ENCODE measurements at regions not wholly inside any gene's neighbourhood (a gene's known extent, or its start where the extent isn't known, plus 50 kb on each side); places are given as distances from the start of the nearest gene placed in this dataset.
A peak's percentile ranks its signal among the peaks of the same experiment; 100 is the strongest.

DNA sequence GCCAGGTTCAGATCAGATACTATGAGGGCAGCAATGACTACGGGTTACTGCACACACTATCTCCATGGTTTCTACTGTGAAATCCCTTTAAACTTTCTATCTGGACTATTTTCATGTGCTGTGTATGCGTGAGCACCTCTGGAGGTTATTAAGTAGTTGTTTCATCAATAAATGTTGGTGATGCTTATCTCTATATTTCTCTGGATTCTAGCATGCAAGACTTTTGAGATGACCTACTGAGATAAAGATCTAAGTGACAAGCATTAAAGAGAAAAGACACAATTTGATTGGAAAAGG is 194.0 kb downstream of the NRIP1 start:
- no peak for DNase-seq (ENCODE audit: extremely low read depth, low read depth)

DNA sequence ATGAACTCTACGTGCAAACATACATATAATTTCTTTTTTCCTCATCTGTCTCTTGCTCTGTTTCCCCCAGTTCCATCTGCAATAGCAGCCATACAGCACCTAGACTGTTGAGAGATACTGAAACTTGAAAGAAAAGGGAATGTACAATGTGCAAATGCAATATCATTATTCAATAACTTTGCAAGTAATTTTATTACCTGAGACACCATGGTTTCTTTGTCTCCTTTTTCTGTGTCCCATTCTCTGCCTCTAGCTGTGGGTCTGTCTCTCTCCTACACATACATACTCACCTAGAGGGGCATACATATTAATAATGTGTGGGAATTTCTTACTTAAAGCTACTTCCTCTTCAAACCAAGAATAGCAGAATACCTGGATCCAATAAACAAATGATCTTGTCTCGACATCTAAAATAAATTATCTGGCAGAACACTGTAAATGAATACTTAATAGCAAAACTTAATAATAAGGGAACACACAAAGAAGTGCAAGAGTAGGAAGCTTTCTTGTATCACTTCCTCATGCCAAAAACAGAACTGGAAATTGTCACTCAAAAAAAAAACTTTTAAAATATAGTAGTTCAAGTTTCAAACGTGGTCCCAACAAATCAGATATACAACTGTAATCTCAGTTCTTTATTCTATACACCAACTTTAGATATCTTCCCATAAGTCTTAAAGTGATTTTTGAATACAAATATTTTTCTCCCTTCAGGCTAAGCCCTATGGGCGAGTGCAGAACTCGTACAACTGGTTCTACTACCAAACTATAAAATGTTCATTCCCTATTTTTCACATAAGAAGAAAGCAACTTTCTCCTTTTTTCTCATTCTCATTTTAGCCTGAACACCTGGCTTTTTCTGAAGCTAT is 194.6 kb downstream of the NRIP1 start:
- DNase-seq (ENCODE audit: extremely low read depth, low read depth), result no peak

DNA sequence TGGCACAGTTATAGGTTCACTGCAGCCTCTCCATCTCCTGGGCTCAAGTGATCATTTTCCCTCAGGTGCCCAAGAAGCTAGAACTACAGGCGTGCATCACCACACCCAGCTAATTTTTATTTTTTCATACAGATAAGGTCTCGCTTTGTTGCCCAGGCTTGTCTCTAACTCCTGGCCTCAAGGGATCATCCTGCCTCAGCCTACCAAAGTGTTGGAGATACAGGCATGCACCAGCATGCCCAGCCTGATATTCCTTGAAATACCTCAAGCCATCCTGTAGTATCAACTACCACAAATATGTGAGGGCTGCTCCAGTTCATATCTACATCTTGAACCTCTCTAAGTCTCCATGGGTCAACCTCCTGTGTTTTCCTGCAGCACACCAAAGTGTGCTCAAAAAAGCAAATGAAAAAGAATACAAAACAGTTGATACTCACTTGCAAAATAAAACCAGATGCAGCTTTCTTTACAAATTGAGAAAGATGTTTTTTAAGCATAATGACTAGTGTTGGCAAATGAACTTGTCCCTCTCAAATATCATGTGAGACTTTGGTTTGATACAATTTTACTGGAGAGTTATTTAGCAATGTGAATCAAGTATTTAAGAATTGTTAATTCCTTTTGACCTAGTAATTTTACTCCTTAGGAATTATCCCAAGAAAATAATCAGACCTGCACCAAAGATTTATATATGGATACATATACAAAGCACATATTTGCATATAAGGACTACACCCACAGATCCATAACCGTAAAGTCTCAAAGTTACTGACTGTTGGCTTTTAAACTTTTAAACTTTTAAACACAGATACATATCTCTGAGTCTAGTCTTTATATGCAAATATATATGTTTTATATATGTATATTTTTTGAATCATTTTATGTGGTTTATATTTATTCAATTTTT is 197.7 kb downstream of the NRIP1 start:
- DNase-seq (ENCODE audit: extremely low read depth, low read depth), result no peak

DNA sequence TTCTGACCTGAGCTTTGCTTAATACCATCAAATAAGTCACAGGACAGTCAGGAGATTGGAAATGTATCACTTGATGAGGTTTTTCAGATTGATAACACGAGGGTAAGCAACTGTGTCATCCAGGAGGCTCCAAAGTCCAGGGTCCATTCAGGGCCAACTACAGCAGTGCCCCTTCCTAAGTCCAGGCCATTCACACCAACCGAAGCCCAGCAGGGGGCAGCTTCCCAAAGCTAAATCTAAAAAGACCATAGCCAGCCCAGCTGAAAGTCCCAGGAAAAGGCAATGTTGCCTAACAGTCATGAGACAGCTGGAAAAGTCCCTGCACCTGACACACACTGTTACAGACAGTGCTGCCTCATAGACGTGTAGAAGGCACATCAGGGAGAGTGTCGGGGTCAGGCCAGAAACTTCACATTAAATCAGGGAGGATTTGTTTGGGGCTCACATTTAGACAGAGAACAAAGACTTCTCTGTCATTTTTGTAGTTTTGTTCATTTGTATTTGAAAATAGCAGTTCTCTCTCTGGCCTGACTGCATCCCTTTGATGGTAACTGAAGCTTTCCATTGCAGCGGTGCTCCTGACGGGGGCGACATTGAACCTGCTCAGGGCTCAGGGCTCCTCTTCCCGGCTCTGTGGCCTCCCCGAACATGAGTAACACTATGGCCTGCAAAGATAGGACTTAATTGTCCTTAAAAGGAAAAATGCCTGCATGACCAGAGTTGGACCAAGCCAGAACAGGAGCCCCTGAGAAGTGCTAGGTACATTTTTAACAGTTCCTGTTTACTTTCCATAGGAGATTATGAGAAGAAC is 200.4 kb downstream of the NRIP1 start:
- peak; percentile 35 for DNase-seq (ENCODE audit: extremely low read depth, low read depth)

DNA sequence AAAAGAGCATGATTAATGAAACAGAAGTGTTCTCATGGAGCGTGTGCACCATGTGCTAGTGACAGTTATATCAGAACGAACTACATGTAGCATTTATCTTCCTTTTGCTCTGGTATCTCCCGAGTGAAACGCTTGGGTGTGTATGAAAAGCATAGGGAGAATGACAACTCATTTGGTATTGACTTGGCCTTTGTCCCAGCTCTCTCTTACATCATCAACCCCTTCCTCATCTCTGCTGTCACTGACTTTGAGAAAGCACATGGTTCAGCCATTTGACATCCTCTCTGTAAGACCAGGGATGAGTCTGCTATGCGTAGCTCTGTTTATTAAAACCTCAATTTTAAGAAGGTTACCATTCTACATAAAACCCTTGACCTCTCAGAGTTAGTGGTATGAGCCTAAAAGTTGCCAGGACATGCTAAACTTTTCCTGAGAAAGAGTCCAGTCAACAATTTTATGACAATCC is 201.0 kb downstream of the NRIP1 start:
- DNase-seq (ENCODE audit: extremely low read depth, low read depth), result no peak

DNA sequence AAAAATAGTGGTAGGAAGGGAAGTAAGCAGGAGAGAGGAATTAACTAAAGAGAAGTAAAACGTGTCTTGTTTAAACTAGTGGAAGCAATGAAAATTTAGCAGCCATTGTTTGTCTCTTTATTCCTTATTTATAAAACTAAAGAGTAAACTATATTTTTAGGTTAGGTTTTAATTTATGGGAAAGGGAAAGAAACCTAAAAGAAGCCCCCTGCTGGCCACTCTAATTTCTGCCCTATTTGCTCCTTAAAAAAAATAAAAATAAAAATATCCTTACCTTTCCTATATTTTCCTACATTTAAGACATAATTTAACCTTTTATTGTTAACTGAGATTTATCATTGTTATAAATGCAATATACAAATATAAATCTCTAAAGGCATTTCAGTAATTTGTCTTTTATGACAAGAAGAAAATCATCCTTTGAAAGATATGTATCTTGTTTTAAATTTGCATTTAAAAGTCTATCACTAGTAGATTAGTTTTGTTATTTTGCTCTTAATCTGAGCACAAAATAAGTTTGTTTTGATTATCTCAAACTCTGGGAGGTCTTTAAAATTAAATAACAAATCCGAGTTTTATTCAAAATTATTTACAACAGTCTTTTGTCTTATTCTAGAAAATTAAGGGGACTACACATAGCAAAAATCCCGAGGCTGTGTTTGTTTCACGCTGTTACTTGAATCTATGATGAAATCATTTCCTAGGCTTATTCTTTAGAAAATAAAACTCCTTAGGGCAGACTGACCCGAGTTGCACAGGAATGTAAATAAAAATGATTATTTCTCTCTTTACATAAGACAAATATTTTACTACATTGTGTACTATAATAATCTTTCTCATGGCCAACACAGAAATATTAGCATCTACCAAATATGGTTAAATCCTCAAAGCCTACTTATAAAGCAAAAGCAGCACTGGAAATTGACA is 201.7 kb downstream of the NRIP1 start:
- no peak for DNase-seq (ENCODE audit: extremely low read depth, low read depth)

DNA sequence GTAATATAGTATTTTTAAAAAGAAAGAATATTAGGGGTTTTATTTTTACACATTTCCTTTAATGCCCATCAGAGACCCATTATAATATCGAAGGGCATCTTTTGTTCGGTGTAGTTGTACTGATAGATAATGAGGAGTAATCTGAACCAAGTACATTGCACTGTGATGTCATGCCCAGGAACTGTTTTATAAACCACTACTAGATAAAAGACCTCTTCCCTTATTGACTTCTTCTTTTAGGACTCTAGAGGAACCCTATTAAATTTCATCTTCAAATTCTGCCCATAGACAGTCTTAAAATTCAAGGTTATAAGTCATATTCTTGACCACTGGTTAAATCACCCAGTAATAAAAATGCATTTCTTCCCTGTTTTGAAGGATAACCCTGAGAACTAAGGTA is 206.5 kb downstream of the NRIP1 start:
- no peak for DNase-seq (ENCODE audit: extremely low read depth, low read depth)

DNA sequence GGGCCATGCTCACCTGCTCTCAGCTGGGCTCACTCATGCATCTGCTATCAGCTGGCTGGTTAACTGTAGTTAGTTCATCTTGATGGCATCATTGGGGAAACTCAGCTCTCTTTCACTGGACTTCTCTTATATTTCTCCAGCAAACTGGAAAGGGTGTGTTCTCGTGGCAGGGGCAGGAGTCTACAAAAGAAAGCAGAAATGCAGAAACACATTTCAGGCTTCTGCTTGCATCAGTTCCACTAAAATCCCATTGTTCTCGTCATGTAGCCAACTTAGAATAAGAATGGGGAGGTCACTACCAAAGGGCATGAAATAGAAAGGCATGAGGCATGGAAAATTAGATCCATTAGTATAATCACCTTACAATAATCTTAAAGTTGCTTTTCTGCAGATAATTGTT is 207.3 kb downstream of the NRIP1 start:
- DNase-seq (ENCODE audit: extremely low read depth, low read depth), result no peak

DNA sequence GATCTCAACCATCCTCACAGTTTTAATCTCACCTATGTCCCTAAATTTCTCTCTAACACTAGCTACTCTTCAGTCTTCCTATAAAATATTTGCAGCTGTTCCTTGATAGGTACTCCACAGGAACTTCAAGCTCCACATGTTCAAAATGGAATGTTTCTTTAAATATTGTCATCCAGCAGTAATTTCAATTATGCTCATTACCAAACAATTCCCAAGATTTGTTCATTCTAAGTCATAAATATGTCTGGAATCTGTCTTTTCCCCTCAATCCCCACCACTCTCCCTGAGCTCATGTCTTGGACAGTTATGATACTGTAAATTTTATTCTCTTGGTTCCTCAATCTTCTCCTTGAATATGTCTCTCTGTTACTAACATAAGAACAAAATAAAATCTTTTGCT is 214.4 kb downstream of the NRIP1 start:
- no peak for DNase-seq (ENCODE audit: extremely low read depth, low read depth)

DNA sequence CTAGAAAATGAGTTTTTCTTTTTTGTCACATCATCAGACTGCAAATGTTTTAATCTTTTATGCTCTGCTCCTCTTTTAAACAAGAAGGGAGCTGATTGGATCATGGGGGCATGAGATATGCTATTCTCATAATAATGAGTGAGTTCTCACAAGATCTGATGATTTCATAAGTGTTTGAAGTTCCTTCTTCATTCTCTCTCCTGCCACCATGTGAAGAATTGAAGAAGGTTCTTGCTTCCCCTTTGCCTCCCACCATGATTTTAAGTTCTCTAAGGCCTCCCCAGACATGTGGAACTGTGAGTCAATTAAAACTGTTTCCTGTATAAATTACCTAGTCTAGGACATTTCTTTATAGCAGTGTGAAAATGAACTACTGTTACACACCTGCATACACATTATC is 218.2 kb downstream of the NRIP1 start:
- DNase-seq (ENCODE audit: extremely low read depth, low read depth), result no peak

DNA sequence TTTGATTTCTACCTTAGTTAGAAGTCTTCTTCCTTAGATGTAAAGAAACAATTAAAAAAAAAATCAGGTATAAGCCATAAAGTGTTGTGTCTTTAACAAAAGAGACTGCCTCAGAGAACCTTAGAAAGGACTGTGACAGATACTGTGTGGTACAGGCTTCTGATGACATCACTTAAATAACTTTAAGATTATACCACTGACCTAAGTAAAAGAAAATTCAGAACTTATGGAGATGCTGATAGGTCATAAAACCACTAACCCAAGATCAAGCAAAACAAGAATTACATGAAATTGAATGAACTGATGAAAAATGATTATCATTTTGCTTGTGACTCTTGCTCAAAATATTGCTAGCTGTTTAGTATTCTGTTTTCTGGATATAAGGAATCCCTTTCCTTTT is 220.8 kb downstream of the NRIP1 start:
- DNase-seq (ENCODE audit: extremely low read depth, low read depth), result no peak

DNA sequence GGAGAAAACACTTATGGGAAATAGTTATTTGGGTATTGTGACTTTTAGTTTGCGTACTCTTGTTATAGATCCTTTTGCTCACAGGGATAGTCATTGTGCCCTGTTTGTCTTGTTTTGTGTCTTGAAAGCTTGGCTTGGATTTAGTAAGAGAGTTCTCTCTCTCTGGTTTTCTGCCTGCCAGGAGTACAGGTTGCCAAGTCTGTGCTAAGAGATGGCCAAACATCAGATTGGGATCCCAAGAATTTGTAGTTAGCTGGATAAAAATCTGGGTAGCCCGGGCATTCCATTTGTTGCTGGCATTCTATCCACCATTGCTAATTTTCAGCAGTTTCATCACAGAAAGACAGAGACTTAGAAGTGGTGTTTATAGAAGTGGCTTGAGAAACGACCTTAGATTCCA is 222.2 kb downstream of the NRIP1 start:
- DNase-seq (ENCODE audit: extremely low read depth, low read depth), result no peak

DNA sequence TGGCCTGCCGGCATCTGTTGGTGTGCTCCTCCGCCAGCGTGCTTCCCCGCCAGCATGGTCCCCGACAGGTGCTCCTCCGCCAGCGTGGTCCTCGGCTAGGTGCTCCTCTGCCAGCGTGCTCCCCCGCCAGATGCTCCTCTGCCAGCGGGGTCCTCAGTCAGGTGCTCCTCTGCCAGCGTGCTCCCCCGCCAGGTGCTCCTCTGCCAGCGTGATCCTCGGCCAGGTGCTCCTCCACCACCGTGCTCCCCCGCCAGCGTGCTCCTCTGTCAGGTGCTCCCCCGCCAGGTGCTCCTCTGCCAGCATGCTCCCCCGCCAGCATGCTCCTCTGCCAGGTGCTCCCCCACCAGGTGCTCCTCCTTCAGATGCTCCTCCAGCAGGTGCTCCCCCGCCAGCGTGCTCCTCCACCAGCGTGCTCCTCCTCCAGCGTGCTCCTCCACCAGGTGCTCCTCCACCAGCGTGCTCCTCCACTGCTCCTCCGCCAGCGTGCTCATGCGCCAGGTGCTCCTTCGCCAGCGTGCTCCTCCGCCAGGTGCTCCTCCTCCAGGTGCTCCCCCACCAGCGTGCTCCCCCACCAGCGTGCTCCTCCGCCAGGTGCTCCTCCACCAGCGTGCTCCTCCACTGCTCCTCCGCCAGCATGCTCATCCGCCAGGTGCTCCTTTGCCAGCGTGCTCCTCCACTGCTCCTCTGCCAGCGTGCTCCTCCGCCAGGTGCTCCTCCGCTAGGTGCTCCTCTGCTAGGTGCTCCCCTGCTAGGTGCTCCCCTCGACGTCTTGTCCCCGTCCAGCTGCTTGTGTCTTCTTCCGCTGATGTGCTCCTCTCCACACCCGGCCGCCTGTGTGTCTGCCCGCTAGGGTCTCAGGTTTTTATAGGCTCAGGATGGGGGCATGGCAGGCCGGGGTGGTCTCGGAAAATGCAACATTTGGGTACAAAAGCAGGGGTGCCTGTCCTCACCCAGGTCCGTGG is 223.0 kb downstream of the NRIP1 start:
- no peak for DNase-seq (ENCODE audit: extremely low read depth, low read depth)

DNA sequence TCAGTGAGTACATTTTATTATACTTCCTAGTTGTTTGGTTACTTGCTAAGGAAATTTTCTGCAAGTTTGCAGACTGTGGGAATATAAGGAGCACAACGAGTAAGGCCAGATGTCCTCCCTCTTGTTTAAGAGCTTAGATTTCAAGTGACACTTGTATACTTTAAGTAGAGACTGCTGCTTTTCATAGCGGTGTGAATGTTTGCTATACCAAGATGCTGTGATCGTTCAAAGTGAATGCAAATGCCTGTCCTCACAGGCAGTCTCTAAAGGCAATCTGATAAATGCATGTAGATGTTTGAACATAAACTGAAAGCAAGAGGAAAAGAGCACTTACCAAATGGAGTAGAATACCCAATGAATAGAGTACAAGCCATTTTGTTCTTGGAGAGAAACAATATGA is 226.4 kb downstream of the NRIP1 start:
- no peak for DNase-seq (ENCODE audit: extremely low read depth, low read depth)

DNA sequence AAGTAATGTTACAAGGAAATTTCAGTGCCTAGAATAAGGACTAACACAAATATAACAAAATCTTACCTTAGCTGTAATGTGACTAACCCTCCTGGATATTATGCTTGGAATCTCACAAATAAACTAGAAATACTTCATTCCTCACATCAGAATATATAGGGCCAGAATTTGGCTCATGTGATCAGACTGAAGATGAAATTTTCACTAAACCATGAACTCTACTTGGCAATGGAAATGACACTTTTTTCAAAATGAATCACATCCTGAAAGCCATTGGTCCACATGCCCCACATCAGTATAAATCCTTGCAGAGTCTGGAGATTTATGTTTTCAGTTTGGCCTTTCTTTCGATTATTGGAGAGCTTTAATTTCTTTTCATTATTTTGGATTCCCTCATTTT is 227.8 kb downstream of the NRIP1 start:
- DNase-seq (ENCODE audit: extremely low read depth, low read depth), result peak; percentile 78

DNA sequence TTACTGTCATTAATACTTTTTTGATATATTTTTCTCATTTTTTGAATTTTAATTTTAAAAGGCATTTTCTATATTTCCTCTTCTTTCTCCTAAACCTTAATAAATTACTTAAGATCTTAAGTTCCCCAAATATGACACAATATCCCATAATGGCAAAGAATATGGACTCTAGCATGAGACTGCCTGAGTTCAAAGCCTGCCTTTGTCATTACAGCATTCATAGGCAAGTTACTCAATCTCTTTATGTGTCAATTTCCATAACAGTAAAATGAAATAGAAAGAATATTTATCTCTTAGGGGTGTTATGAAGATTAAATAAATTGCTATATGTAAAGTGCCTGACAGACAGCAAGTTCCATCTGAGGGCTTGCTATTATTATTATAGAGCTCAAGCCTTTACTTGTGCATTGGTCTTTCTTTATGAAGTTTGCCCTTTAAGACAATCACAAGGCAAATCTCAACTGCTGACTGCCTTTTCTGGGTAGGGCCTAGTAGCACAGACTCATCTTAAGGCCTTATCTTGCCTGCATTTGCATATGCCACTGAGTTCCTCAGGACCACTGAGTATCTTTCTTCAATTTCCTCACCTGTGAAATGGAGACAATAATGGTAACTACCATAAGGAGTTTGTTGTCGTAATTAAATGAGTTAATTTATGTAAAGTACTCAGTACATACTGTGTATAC is 231.0 kb downstream of the NRIP1 start:
- no peak for DNase-seq (ENCODE audit: extremely low read depth, low read depth)

DNA sequence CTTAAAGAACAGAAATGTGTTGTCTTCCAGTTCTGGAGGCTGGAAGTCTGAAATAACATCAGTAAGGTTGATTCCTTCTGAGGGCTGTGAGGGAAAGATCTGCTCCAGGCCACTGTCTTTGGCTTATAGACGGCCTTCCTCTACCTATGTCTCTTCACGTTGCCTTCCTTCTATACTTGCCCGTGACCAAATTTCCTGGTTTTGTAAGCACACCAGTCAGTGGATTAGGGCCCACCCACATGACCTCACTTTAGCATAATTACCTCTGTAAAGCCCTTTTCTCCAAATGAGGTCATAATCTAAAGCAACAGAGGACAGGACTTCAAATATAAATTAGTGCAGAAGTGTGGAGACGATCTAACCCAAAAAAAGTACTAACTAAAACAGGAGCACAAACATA is 231.6 kb downstream of the NRIP1 start:
- no peak for DNase-seq (ENCODE audit: extremely low read depth, low read depth)

DNA sequence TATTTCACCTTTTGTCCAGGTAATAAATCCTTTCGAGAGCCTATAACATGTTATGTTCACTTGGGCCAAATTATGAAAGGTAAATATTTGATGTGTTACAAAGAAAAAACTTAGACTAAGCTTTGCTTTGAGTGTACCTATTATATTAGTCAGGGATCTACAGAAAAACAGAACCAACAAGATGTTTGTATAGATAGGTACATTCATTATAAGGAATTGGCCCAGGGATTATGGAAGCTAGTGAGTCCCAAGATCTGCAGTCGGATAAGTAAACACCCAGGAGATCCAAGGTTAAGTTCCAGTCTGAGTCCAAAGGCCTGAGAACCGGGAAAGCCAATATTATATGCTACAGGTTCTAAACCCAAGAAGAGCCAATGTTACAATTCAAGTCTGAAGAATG is 234.5 kb downstream of the NRIP1 start:
- DNase-seq (ENCODE audit: extremely low read depth, low read depth), result no peak

All from NCI-H460 (cell line).